Testis (tissue), 2 donors: ENCODE measurements at regions not wholly inside any gene's neighbourhood (a gene's known extent, or its start where the extent isn't known, plus 50 kb on each side); places are given as distances from the start of the nearest gene placed in this dataset.

Experiments used
- DNase-seq: peaks from one replicate; pipeline ENCODE4 v3.0.0-alpha.2; 2019
- H3K27ac ChIP-seq, 2 donors: fragments of 200-600 bp; sonication (generic); one replicate each; pipeline ENCODE4 v1.5.1; 2019
- H3K27me3 ChIP-seq: fragments of 200-600 bp; sonication (generic); one replicate; pipeline ENCODE4 v1.5.1; 2019
- H3K36me3 ChIP-seq: fragments of 200-600 bp; sonication (generic); one replicate; pipeline ENCODE4 v1.5.1; 2017; ENCODE audit warnings: low read depth; ENCODE audit errors: missing control alignments
- H3K4me1 ChIP-seq: fragments of 200-600 bp; sonication (generic); one replicate; pipeline ENCODE4 v1.5.1; 2019
- H3K4me3 ChIP-seq, 2 donors: fragments of 200-600 bp; sonication (generic); one replicate each; pipeline ENCODE4 v1.5.1; 2017 to 2019
- H3K9me3 ChIP-seq: fragments of 200-600 bp; sonication (generic); one replicate; pipeline ENCODE4 v1.5.1; 2017
- POLR2A ChIP-seq: fragments of 450-650 bp; IDR thresholded peaks from one replicate; pipeline ENCODE4 v1.6.1; 2017; ENCODE audit warnings: antibody characterized with exemption, mild to moderate bottlenecking, moderate library complexity
- WGBS, 2 donors: methylation state at CpG; one replicate each; pipeline ENCODE4 v1.1.5; 2018; 5-methylcytosine and 5-hydroxymethylcytosine counted together
- intact Hi-C: fragments of 100-400 bp; cut with DNase I; formaldehyde crosslinking; loops from one replicate; pipeline ENCODE4 v1.15.1; 2023; ENCODE audit warnings: low total_unique reads
- TF ChIP-seq, protein P1 (sequence below), 3 experiments: fragments of 450-650 bp in 2 of 3; fragments of 200-600 bp in 1 of 3; sonication (generic) in 1 of 3; IDR thresholded peaks; one replicate each; pipeline ENCODE4 v1.5.1; 2016 to 2019; ENCODE audit warnings: antibody characterized with exemption in 3 of 3, mild to moderate bottlenecking in 2 of 3, moderate library complexity in 1 of 3

DNA sequence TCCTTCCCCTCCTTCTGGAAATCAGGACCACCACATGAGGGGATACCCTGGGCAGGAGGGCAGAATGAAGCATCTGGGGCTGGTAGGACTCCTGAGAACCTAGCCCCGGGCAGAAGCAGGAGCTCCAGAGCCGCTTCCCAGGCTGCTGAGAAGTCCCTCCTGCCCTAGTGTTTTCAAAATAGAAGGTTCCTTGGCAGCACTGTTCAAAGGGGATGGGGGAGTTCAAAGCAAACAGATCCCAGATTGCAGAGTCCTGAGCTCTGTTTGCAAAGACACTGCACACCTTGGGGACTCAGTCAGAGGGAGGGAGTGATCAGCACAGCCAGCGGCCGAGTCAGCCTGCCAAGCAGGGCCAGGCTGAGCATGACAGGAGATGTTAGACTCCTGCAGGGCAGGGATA is 177.8 kb downstream of the PTPRU start:
- intact Hi-C loops = no loop called here
- WGBS, 2 donors = 63 to 69% methylated on average over 2 to 4 of the region's 4 CpGs
- Histone ChIP-seq H3K27me3 (no peaks in the 10 kb centered on the region), H3K4me1 (no peaks in the 10 kb centered on the region), H3K4me3 (no peak overlapping the region), H3K36me3 (no peaks in the 10 kb centered on the region), H3K9me3 (no peaks in the 10 kb centered on the region), H3K27ac (no peak overlapping the region)
- no peak for DNase-seq
- TF ChIP-seq POLR2A = no peak
- TF ChIP-seq, protein P1, sequence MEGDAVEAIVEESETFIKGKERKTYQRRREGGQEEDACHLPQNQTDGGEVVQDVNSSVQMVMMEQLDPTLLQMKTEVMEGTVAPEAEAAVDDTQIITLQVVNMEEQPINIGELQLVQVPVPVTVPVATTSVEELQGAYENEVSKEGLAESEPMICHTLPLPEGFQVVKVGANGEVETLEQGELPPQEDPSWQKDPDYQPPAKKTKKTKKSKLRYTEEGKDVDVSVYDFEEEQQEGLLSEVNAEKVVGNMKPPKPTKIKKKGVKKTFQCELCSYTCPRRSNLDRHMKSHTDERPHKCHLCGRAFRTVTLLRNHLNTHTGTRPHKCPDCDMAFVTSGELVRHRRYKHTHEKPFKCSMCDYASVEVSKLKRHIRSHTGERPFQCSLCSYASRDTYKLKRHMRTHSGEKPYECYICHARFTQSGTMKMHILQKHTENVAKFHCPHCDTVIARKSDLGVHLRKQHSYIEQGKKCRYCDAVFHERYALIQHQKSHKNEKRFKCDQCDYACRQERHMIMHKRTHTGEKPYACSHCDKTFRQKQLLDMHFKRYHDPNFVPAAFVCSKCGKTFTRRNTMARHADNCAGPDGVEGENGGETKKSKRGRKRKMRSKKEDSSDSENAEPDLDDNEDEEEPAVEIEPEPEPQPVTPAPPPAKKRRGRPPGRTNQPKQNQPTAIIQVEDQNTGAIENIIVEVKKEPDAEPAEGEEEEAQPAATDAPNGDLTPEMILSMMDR (IDR thresholded peaks at IDR 0.05) = no peak

DNA sequence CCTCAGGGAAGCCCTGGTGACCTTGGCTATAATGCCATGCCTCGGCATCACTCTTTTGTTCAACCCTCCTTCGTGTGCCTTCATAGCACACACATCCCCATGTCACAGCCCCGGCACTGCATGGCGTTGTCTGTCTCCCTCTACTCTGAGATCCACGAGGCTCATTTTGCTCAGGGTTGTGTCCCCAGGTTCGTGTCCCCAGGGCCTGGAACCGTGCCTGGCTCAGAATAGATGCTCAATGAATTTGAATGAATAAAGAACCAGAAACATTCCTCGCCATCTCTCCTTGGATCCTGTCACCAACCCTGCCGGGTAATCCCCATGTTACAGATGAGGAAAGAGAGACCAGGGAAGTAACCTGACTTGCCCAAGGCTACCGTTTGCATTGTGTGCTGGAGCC is 177.3 kb downstream of the PTPRU start:
- Histone ChIP-seq H3K4me1 (no peaks in the 10 kb centered on the region), H3K36me3 (no peaks in the 10 kb centered on the region), H3K9me3 (no peaks in the 10 kb centered on the region), H3K4me3 (no peak overlapping the region), H3K27ac (no peak overlapping the region), H3K27me3 (no peaks in the 10 kb centered on the region)
- WGBS, 2 donors = 84 to 94% methylated on average over 10 of the region's 10 CpGs
- DNase-seq = no peak
- intact Hi-C loops = no loop called here
- TF ChIP-seq POLR2A = no peak
- TF ChIP-seq, protein P1 (IDR thresholded peaks at IDR 0.05) = no peak

DNA sequence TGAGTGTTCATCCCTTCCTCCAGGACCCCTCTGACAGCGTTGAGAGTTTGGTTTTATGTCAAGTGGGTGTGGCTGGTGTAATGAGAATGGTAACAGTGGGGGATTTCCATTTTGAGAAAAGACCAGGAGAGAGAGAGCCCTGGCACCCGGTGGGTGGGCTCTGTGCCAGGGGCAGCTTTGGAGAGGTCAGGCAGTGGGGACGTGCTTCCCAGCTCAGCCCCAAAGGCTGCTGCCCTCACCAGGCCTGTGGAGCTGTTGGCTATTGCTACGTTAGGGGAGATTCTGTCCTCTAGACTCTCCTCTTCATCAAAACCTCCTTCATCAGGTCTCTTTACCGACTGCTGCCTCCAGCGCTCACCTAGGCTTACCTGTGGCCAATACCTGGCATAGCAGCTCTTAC is 176.3 kb downstream of the PTPRU start:
- no peak overlapping the region for H3K4me3 ChIP-seq
- no peaks in the 10 kb centered on the region for H3K36me3 ChIP-seq
- no peak overlapping the region for H3K27ac ChIP-seq
- intact Hi-C loops = no loop called here
- DNase-seq = no peak
- H3K9me3 ChIP-seq = no peaks in the 10 kb centered on the region
- TF ChIP-seq, protein P1 (IDR thresholded peaks at IDR 0.05) = no peak
- no peak for TF ChIP-seq POLR2A
- no peaks in the 10 kb centered on the region for H3K4me1 ChIP-seq
- no peaks in the 10 kb centered on the region for H3K27me3 ChIP-seq
- WGBS, 2 donors = 57 to 67% methylated on average over 4 to 6 of the region's 6 CpGs

DNA sequence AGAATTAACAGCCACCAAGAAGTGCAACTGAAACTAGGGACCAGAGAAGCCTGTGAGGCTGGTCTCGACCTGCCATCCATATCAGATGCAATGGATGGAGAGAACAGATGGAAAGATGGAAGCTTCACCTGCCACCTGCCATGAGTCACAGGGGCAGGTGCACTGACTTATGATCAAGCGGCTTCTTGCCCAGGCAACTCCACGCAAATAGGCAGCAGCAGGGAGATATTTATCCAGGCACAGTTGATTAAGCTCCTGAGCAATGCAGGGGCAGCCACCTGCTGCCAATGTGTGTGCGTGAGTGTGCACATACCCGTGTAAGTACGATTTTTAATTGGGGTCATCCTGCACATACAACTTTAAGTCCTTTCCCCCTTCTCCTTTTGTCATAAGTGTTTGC is 174.2 kb downstream of the PTPRU start:
- intact Hi-C loops = no loop called here
- Histone ChIP-seq H3K36me3 (no peaks in the 10 kb centered on the region), H3K27me3 (no peaks in the 10 kb centered on the region), H3K4me1 (no peaks in the 10 kb centered on the region), H3K9me3 (no peaks in the 10 kb centered on the region), H3K4me3 (no peak overlapping the region), H3K27ac (no peak overlapping the region)
- TF ChIP-seq POLR2A = no peak
- TF ChIP-seq, protein P1 (IDR thresholded peaks at IDR 0.05) = no peak
- 87 to 89% methylated on average over 6 of the region's 6 CpGs for WGBS, 2 donors
- no peak for DNase-seq

DNA sequence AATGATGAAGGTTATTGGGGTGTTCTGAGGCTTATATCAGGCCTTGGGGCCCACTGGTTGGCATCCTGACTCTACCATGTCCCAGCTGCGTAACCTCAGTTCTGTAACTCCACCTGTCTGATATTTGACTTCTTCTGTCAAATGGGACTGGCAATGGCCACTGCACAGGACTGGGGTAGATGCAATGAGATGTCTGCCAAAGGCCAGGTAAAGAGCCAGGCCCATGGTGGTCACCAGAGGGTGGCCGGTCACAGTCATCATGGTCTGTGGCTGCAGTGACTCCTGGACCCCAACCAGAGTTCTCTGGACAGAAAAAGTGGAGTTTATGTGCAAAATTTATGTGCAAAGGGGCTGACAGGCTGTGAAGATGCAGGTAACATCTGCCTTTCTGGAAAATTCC is 173.3 kb downstream of the PTPRU start:
- no peak overlapping the region for H3K4me3 ChIP-seq
- TF ChIP-seq, protein P1 (IDR thresholded peaks at IDR 0.05) = no peak
- TF ChIP-seq POLR2A = no peak
- H3K27me3 ChIP-seq = no peaks in the 10 kb centered on the region
- WGBS, 2 donors = 68 to 100% methylated on average over 1 to 2 of the region's 2 CpGs
- no peaks in the 10 kb centered on the region for H3K4me1 ChIP-seq
- no peak overlapping the region for H3K27ac ChIP-seq
- intact Hi-C loops = no loop called here
- H3K9me3 ChIP-seq = no peaks in the 10 kb centered on the region
- no peaks in the 10 kb centered on the region for H3K36me3 ChIP-seq
- DNase-seq = no peak
